ENCODE measurements at regions not wholly inside any gene's neighbourhood (a gene's known extent, or its start where the extent isn't known, plus 50 kb on each side); places are given as distances from the start of the nearest gene placed in this dataset.

DNA sequence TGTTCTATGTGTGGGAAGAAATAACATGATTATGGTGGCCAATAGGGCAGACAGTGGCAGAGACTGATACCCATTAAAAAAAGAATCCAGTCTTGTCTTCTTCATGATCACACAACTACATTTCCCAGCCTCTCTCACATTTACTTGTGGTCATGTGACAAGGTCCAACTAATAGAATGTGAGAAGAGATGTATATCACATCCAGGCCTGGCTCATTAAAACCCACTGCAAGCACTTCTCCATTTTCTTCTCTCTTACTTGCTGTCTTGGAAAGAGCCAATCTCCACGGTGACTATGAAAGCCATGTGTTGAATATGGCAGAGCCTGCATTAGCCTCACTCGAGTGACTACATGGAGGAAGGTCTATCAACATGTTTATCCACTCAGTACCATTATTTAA lies 306.2 kb upstream of the ZEB2 start:
- Mint-ChIP-seq H3K4me1 (ENCODE audit: low read depth) (no peaks in the 10 kb centered on the region), H3K27ac (no peak overlapping the region), H3K36me3 (no peaks in the 10 kb centered on the region), H3K4me3 (no peak overlapping the region), H3K27me3 (no peaks in the 10 kb centered on the region), H3K9me3 (peaks cover 4% of the 10 kb centered on the region)
- intact Hi-C loops (cut with micrococcal nuclease): no loop called here
- POLR2A ChIA-PET: no interaction called here
- DNase-seq: no peak
- CTCF ChIA-PET: no interaction called here

DNA sequence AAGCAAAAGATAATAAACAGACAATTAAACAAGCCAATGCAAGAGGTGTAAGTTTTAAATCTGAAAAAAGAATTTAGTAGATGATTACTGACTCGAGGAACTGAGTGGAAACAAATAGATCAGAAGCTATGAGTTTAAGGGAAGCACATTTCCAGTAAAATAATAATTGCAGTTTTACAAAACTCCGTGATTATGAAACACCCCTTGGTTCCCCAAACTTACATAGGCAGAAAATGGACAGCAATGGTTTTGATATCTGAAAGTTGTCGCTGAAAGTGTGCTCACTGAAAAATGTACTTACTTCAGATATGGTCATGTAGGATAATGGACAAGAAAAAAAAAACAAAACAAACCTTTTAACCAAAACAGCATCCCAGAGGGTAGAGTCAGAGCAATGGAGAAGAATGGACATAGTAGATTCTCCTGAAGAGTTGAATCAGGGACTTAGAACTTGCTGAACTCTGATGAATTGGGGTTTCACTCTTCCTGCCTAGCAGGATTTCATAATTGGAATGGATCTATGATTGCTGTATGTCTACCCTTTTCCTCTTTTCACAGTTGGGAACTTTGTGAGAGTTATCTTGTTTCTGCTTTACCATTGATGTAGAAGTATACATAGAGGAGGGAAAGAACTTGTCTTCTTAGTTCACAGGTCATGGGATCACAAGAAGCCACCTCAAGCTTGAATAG lies 305.6 kb upstream of the ZEB2 start:
- H3K27me3 Mint-ChIP-seq: no peaks in the 10 kb centered on the region
- H3K4me3 Mint-ChIP-seq: no peak overlapping the region
- peaks cover 4% of the 10 kb centered on the region for H3K9me3 Mint-ChIP-seq
- ChIA-PET POLR2A (no interaction called here), CTCF (no interaction called here)
- no peak overlapping the region for H3K27ac Mint-ChIP-seq
- DNase-seq: no peak
- H3K36me3 Mint-ChIP-seq: no peaks in the 10 kb centered on the region
- intact Hi-C loops (cut with micrococcal nuclease): no loop called here
- no peaks in the 10 kb centered on the region for H3K4me1 Mint-ChIP-seq (ENCODE audit: low read depth)

DNA sequence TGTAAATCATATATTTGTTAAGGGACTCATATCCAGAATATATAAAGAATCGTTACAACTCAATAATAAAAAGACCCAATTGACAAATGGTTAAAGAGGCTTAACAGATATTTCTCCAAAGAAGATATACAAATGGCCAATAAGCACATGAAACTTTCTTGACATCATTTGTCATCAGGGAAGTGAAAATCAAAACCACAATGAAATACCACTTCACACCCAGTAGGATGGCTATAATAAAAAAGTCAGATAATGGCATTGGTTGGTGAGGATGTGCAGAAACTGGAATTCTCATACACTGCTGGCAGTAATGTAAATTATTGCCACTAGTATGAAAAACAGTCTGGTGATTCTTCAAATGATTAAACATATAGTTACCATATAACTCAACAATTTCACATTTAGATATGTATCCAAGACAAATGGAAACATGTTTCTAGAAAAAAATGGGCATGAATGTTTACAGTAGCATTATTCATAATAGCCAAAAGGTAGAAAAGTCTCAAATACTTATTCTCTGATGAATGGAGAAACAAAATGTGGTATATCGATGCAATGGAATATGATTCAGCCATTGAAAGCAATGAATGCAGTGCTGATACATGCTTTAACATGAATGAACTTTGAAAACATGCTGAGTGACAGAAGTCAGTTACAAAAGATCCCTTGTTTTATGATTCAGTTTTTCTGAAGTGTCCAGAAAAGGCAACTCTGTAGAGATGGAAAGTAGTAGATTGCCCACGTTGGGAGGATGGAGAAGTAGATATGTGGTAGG lies 304.6 kb upstream of the ZEB2 start:
- intact Hi-C loops (cut with micrococcal nuclease): no loop called here
- ChIA-PET POLR2A (no interaction called here), CTCF (no interaction called here)
- no peak for DNase-seq
- Mint-ChIP-seq H3K4me3 (no peak overlapping the region), H3K4me1 (ENCODE audit: low read depth) (no peaks in the 10 kb centered on the region), H3K36me3 (no peaks in the 10 kb centered on the region), H3K27ac (no peak overlapping the region), H3K27me3 (no peaks in the 10 kb centered on the region), H3K9me3 (peaks cover 4% of the 10 kb centered on the region)

DNA sequence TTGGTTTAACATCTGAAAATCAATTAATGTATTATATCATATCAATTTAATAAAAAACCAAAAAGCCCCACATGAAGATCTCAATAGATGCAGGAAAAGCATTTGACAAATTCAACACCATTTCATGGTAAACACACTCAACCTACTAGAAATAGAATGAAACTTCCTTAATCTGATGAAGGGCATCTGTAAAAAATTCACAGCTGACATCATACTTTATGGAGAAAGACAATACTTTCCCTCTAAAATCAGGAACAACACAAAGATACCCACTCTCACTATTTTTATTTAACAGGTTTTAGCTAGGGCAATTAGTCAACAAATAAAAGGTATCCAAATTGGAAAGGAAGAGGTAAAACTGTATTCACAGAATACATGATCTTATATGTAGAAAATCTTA lies 303.0 kb upstream of the ZEB2 start:
- no peak for DNase-seq
- Mint-ChIP-seq H3K9me3 (peaks cover 4% of the 10 kb centered on the region), H3K4me3 (no peak overlapping the region), H3K36me3 (no peaks in the 10 kb centered on the region), H3K27me3 (peaks cover 3% of the 10 kb centered on the region), H3K27ac (no peak overlapping the region), H3K4me1 (ENCODE audit: low read depth) (no peaks in the 10 kb centered on the region)
- ChIA-PET CTCF (no interaction called here), POLR2A (no interaction called here)
- intact Hi-C loops (cut with micrococcal nuclease): no loop called here

DNA sequence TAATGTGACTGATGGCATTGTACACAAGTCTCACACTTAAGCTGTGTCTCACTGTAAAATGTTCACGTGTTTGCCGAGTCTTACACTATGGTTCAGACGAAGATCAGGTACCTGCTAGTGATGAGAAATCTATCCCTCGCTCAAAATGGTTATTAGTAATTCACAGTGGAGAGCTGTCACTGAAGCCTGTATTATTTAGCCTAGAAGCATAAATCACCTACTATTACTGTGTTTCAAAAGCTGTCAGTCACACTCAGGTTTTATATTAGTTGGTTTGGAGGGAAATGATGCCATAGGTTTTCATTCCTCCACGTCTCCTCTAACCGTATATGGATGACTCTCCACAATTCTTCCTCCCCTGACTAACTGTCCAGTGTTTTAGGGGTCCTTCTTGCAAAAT lies 292.4 kb upstream of the ZEB2 start:
- H3K36me3 Mint-ChIP-seq: no peaks in the 10 kb centered on the region
- intact Hi-C loops (cut with micrococcal nuclease): no loop called here
- no peaks in the 10 kb centered on the region for H3K9me3 Mint-ChIP-seq
- H3K27ac Mint-ChIP-seq: no peak overlapping the region
- H3K4me1 Mint-ChIP-seq (ENCODE audit: low read depth): no peaks in the 10 kb centered on the region
- H3K27me3 Mint-ChIP-seq: peaks cover 5% of the 10 kb centered on the region
- ChIA-PET POLR2A (no interaction called here), CTCF (no interaction called here)
- no peak overlapping the region for H3K4me3 Mint-ChIP-seq
- DNase-seq: no peak

DNA sequence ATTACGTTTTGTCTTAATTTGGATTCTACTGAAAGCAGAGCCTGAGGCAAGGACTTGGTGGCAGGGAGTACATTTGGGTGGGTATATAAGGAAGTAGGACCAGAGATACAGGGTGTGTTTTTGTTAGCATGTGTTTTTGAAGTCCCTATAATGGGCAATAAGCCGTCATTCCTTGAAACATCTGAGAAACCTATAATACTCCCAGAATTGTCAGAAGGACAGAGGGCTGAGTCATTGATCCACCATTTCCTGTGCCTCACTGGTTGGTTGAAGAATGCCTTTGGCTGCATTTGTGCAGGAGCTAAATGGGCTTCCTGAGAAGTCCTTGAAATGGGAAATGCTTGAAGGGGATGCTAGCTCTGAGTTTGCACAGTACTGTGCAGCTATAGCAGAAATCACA lies 281.8 kb upstream of the ZEB2 start:
- no peak overlapping the region for H3K27ac Mint-ChIP-seq
- no peak overlapping the region for H3K4me3 Mint-ChIP-seq
- H3K36me3 Mint-ChIP-seq: no peaks in the 10 kb centered on the region
- H3K27me3 Mint-ChIP-seq: peaks cover 4% of the 10 kb centered on the region
- intact Hi-C loops (cut with micrococcal nuclease): no loop called here
- DNase-seq: no peak
- H3K4me1 Mint-ChIP-seq (ENCODE audit: low read depth): no peaks in the 10 kb centered on the region
- ChIA-PET CTCF (no interaction called here), POLR2A (no interaction called here)
- H3K9me3 Mint-ChIP-seq: no peaks in the 10 kb centered on the region

DNA sequence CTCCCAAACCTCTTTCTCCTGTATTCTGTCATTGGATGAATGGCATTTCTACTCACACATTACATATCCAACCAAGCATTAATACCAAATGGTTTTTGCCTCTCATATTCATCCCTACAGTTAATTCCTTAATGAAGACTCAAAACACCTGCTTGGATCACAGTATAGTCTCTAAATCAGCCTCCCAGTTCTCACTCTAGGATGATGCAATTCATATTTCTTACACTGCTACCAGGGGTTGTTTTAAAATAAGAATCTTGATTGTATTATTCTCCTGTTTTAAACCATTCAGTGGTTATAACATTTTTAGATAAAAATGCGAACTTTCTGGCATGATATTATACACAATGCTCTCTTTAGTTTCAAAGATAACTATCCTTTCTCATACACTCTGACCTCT lies 281.4 kb upstream of the ZEB2 start:
- peaks cover 4% of the 10 kb centered on the region for H3K27me3 Mint-ChIP-seq
- H3K9me3 Mint-ChIP-seq: no peaks in the 10 kb centered on the region
- intact Hi-C loops (cut with micrococcal nuclease): no loop called here
- ChIA-PET CTCF (no interaction called here), POLR2A (no interaction called here)
- H3K27ac Mint-ChIP-seq: no peak overlapping the region
- H3K36me3 Mint-ChIP-seq: no peaks in the 10 kb centered on the region
- DNase-seq: no peak
- no peaks in the 10 kb centered on the region for H3K4me1 Mint-ChIP-seq (ENCODE audit: low read depth)
- H3K4me3 Mint-ChIP-seq: no peak overlapping the region

DNA sequence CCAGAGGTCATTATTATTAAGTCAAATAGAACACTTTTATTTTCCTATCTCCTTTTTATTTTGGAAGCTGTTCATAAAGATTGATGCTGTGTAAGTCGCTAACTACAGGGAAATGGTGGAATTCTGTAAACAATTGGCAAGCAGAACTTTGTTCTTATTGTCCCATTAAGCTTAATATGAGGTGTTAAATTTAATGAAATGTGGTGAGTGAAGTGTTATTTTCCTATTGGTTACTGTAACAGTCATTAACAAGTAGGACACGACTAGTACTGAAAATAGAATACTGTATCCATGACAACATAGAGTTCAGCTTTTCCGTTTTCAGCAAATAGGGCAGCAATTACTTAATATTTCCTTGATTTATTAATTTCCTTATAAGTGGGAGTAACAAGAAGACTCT lies 279.1 kb upstream of the ZEB2 start:
- intact Hi-C loops (cut with micrococcal nuclease): no loop called here
- Mint-ChIP-seq H3K27me3 (peaks cover 4% of the 10 kb centered on the region), H3K36me3 (no peaks in the 10 kb centered on the region), H3K9me3 (no peaks in the 10 kb centered on the region), H3K27ac (no peak overlapping the region), H3K4me3 (no peak overlapping the region), H3K4me1 (ENCODE audit: low read depth) (no peaks in the 10 kb centered on the region)
- CTCF ChIA-PET: no interaction called here
- POLR2A ChIA-PET: no interaction called here
- no peak for DNase-seq

DNA sequence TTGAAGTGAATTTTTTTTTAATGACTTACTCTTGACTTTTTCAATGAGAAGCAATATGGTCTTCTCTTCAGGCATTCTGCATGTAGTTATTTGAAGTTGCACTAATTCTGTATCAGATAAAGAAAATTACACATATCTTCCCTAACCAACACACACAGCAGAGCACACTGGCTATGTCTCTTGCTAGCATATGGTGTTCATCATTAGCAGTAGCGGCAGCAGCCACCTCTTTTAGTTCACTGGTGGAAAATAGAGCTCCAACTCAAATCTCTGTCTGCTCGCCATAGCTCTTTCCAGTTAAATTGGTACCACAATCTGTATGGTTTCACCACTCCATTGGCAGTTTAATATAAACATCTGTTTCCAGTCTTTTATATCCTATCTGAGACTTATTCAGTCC lies 278.1 kb upstream of the ZEB2 start:
- no peak overlapping the region for H3K27ac Mint-ChIP-seq
- POLR2A ChIA-PET: no interaction called here

DNA sequence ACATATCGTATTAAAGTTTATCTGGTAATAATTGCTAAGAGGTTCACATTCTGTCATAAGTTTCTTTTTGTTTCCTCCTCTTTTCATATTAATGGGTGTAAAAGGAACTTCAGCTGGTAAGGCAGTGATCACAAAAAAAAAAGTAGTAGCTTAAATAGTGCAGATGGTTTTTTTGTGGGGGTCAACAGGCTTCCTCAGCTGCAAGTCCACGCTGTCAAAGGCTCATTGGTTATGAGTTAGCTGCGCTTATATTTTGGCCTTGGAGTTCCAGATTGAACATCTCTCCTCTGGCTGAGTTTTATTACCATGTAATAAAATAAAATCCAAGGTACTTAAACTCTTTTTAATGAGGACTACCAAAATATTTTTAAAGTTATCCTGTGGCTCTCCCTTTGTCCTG lies 277.0 kb upstream of the ZEB2 start:
- ChIA-PET POLR2A (no interaction called here), CTCF (no interaction called here)
- Mint-ChIP-seq H3K27me3 (peaks cover 2% of the 10 kb centered on the region), H3K27ac (no peak overlapping the region), H3K9me3 (no peaks in the 10 kb centered on the region), H3K4me1 (ENCODE audit: low read depth) (no peaks in the 10 kb centered on the region), H3K4me3 (no peak overlapping the region), H3K36me3 (no peaks in the 10 kb centered on the region)
- DNase-seq: no peak
- intact Hi-C loops (cut with micrococcal nuclease): no loop called here

More for the DNA sequence above, 278.1 kb upstream of the ZEB2 start:
- no peak for DNase-seq
- no peaks in the 10 kb centered on the region for H3K36me3 Mint-ChIP-seq
- H3K4me1 Mint-ChIP-seq (ENCODE audit: low read depth): no peaks in the 10 kb centered on the region
- H3K27me3 Mint-ChIP-seq: peaks cover 4% of the 10 kb centered on the region
- CTCF ChIA-PET: no interaction called here
- intact Hi-C loops (cut with micrococcal nuclease): no loop called here
- H3K4me3 Mint-ChIP-seq: no peak overlapping the region
- H3K9me3 Mint-ChIP-seq: no peaks in the 10 kb centered on the region

DNA sequence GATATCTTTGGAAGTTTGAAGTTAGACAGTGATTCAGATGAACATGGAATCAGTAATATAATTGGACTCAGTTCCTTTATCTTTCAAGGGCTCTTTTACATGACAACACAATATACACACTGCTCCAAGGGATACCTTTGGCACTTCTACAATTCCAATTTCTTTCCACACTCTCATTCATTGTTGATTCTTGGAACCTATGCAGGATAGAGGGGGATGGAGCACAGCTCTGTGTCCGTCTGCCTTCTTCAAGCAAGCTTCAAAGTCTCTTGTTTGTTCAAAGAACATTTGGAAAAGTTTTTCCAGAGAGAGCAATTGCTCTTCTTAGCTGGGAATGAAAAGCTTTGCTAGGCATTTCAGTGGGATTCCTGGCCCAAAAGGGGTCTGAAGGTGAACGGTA lies 276.2 kb upstream of the ZEB2 start:
- H3K4me1 Mint-ChIP-seq (ENCODE audit: low read depth): no peaks in the 10 kb centered on the region
- no peaks in the 10 kb centered on the region for H3K36me3 Mint-ChIP-seq
- intact Hi-C loops (cut with micrococcal nuclease): no loop called here
- DNase-seq: no peak
- ChIA-PET CTCF (no interaction called here), POLR2A (no interaction called here)
- H3K27me3 Mint-ChIP-seq: peaks cover 2% of the 10 kb centered on the region
- H3K27ac Mint-ChIP-seq: no peak overlapping the region
- H3K4me3 Mint-ChIP-seq: no peak overlapping the region
- H3K9me3 Mint-ChIP-seq: no peaks in the 10 kb centered on the region

DNA sequence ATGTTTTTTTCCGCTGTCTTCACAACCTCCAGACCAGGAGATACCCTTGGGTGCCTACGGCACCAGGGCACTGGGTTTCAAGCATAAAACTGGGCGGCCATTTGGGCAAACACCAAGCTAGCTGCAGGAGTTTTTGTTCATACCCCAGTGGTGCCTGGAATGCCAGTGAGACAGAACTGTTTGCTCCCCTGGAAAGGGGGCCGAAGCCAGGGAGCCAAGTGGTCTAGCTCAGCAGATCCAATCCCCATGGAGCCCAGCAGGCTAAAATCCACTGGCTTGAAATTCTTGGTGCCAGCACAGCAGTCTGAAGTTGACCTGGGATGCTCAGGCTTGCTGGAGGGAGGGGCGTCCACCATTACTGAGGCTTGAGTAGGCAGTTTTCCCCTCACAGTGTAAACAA lies 265.3 kb upstream of the ZEB2 start:
- ChIA-PET POLR2A (no interaction called here), CTCF (no interaction called here)
- Mint-ChIP-seq H3K27ac (no peak overlapping the region), H3K27me3 (peaks cover 2% of the 10 kb centered on the region), H3K4me3 (no peak overlapping the region), H3K9me3 (peaks cover 3% of the 10 kb centered on the region), H3K4me1 (ENCODE audit: low read depth) (no peaks in the 10 kb centered on the region), H3K36me3 (no peaks in the 10 kb centered on the region)
- intact Hi-C loops (cut with micrococcal nuclease): no loop called here
- no peak for DNase-seq

DNA sequence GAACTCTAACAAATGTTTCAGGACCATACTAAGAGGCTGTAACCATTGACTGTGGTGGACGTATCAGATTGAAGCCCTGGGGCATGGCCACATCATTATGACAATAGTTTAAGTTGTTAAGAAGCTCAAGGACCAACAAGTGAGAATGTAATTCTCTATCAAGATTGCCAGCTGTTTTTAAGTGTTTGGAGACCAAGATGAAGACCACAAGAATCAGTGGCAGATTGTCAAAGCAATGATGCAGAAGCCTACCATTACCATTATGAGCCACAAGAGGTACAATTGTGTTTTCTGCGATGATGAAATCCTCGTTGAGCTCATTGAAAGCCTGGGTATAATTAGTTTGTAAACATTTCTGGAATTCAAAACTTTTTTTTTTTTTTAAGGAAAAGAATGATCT lies 261.1 kb upstream of the ZEB2 start:
- Mint-ChIP-seq H3K36me3 (no peaks in the 10 kb centered on the region), H3K9me3 (no peaks in the 10 kb centered on the region), H3K4me3 (no peak overlapping the region), H3K27ac (no peak overlapping the region), H3K4me1 (ENCODE audit: low read depth) (no peaks in the 10 kb centered on the region), H3K27me3 (no peaks in the 10 kb centered on the region)
- ChIA-PET CTCF (no interaction called here), POLR2A (no interaction called here)
- intact Hi-C loops (cut with micrococcal nuclease): no loop called here
- no peak for DNase-seq
